Right ventricle myocardium inferior (tissue), 1 donor: ENCODE measurements at regions not wholly inside any gene's neighbourhood (a gene's known extent, or its start where the extent isn't known, plus 50 kb on each side); places are given as distances from the start of the nearest gene placed in this dataset.

Source experiments
- ATAC-seq: fragments of 200-7000 bp; cut with Tn5 transposase; one replicate; pipeline ENCODE4 v1.9.1; 2020; ENCODE audit warnings: mild to moderate bottlenecking, moderate library complexity
- DNase-seq: peaks from one replicate; pipeline ENCODE4 v3.0.0; 2021; ENCODE audit errors: missing footprints
- intact Hi-C: fragments of 100-400 bp; cut with DNase I; formaldehyde crosslinking; loops from one replicate; pipeline ENCODE4 v1.11.0; 2022
- donor health status: DM: no; HTN: yes; CAD: no; lungs with severe emphysema.

- intact Hi-C loops: no loop called here
- ATAC-seq (no peak), DNase-seq (no peak)
Measured at GRCh38 chr6:120096696-120097260, 747.2 kb upstream of the MAN1A1 start.

- DNase-seq: no peak
- intact Hi-C loops: no loop called here
- no peak for ATAC-seq
Measured at GRCh38 chr6:120083186-120083585, 733.6 kb upstream of the MAN1A1 start.

GRCh38 chr6:120077489-120077888, 727.9 kb upstream of the MAN1A1 start:
- intact Hi-C loops: no loop called here
- ATAC-seq: no peak

GRCh38 chr6:120058410-120058809, 708.8 kb upstream of the MAN1A1 start:
- no peak for ATAC-seq
- DNase-seq: no peak
- intact Hi-C loops: no loop called here

More at GRCh38 chr6:120077489-120077888, 727.9 kb upstream of the MAN1A1 start:
- no peak for DNase-seq

- ATAC-seq: no peak
- intact Hi-C loops: no loop called here
- DNase-seq: no peak
Measured at GRCh38 chr6:120056085-120056484, 706.5 kb upstream of the MAN1A1 start.

GRCh38 chr6:120055071-120055470, 705.5 kb upstream of the MAN1A1 start:
- no peak for DNase-seq
- ATAC-seq: no peak
- intact Hi-C loops: no loop called here

- ATAC-seq (no peak), DNase-seq (no peak)
- intact Hi-C loops: no loop called here
Measured at GRCh38 chr6:120039664-120040063, 690.1 kb upstream of the MAN1A1 start.

GRCh38 chr6:120031837-120032236, 682.3 kb upstream of the MAN1A1 start:
- no peak for DNase-seq
- intact Hi-C loops: no loop called here
- ATAC-seq: no peak

- DNase-seq (no peak), ATAC-seq (no peak)
- intact Hi-C loops: no loop called here
Measured at GRCh38 chr6:120026791-120027190, 677.2 kb upstream of the MAN1A1 start.

- intact Hi-C loops: no loop called here
- DNase-seq (no peak), ATAC-seq (no peak)
Measured at GRCh38 chr6:120010075-120010474, 660.5 kb upstream of the MAN1A1 start.

GRCh38 chr6:120005292-120005976, 655.9 kb upstream of the MAN1A1 start:
- DNase-seq (no peak), ATAC-seq (no peak)
- intact Hi-C loops: no loop called here

GRCh38 chr6:119986934-119987549, 637.5 kb upstream of the MAN1A1 start:
- ATAC-seq: no peak
- intact Hi-C loops: no loop called here
- no peak for DNase-seq

GRCh38 chr6:119985952-119986736, 636.6 kb upstream of the MAN1A1 start:
- intact Hi-C loops: no loop called here
- no peak for DNase-seq

GRCh38 chr6:119980802-119981201, 631.2 kb upstream of the MAN1A1 start:
- ATAC-seq (no peak), DNase-seq (no peak)
- intact Hi-C loops: no loop called here

More at GRCh38 chr6:119985952-119986736, 636.6 kb upstream of the MAN1A1 start:
- no peak for ATAC-seq

- intact Hi-C loops: loop anchor here (5.0 to 10.0 kb wide), 2 partner anchors 238 to 835 kb away; no protein-coding TSS in a partner anchor
Measured at GRCh38 chr6:119979862-119980261, 630.3 kb upstream of the MAN1A1 start.

GRCh38 chr6:119978274-119978889, 628.8 kb upstream of the MAN1A1 start:
- ATAC-seq: no peak
- DNase-seq: no peak
- intact Hi-C loops: loop anchor here (5.0 to 10.0 kb wide), 2 partner anchors 236 to 834 kb away; no protein-coding TSS in a partner anchor

More at GRCh38 chr6:119979862-119980261, 630.3 kb upstream of the MAN1A1 start:
- ATAC-seq (no peak), DNase-seq (no peak)

GRCh38 chr6:119974430-119975159, 625.0 kb upstream of the MAN1A1 start:
- DNase-seq (no peak), ATAC-seq (no peak)

GRCh38 chr6:119966484-119966883, 616.9 kb upstream of the MAN1A1 start:
- intact Hi-C loops: no loop called here
- DNase-seq (no peak), ATAC-seq (no peak)

More at GRCh38 chr6:119974430-119975159, 625.0 kb upstream of the MAN1A1 start:
- intact Hi-C loops: loop anchor here (5.0 to 10.0 kb wide), 2 partner anchors 232 to 830 kb away; no protein-coding TSS in a partner anchor
